ENCODE measurements at regions not wholly inside any gene's neighbourhood (a gene's known extent, or its start where the extent isn't known, plus 50 kb on each side); places are given as distances from the start of the nearest gene placed in this dataset.

DNA sequence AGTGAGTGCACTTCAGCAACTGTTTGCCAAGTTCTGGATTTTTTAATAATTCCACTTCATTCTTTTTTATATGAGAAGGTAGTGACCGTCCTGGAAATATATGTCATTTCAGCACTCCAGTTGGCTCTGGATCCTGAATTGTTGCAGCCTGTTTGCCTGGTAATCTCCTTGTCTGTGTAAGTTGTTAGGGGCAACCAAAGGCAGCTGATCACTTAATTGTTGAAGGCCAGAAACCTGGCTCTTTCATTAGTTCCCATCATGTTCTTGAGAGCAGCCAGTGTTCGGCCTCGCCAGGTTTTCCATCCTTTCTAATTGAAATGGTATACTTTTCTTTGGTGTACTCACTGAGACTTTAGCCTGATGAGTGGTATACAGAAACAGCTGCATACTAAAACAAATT lies 168.6 kb downstream of the SOX2 start:
- H3K27ac ChIP-seq (ENCODE audit: low read depth, low read length) = no peak overlapping the region
- H3K4me2 ChIP-seq (ENCODE audit: low read length) = no peak overlapping the region
- no peak overlapping the region for H3K18ac ChIP-seq (ENCODE audit: low read length)
- H3K4me1 ChIP-seq (ENCODE audit: control insufficient read depth in 1 of 2, insufficient read depth in 2 of 2, low read length in 2 of 2) = no peaks in the 10 kb centered on the region
- no peaks in the 10 kb centered on the region for H3K9me3 ChIP-seq (ENCODE audit: insufficient read depth, low read depth, low read length)
- H3K9ac ChIP-seq (ENCODE audit: low read length) = no peak overlapping the region
- no peak overlapping the region for H3K14ac ChIP-seq (ENCODE audit: low read length)
- H3K27me3 ChIP-seq (ENCODE audit: insufficient read depth, low read length) = no peaks in the 10 kb centered on the region
- H4K12ac ChIP-seq (ENCODE audit: low read depth, low read length) = no peak overlapping the region
- H2AK5ac ChIP-seq (ENCODE audit: low read length) = no peak overlapping the region
- no CpG with 5 or more reads among the region's 3 CpGs for WGBS (ENCODE audit: extremely low coverage, insufficient coverage, insufficient read length)
- no peak overlapping the region for H2AFZ ChIP-seq (ENCODE audit: insufficient read depth, low read length, poor library complexity)
- DNase-seq = no peak
- no peak overlapping the region for H2BK120ac ChIP-seq (ENCODE audit: insufficient read depth, low read length, poor library complexity)
- no peak overlapping the region for H3K23ac ChIP-seq (ENCODE audit: low read length)
- no peak overlapping the region for H2BK5ac ChIP-seq (ENCODE audit: low read depth, low read length, poor library complexity)
- no peak overlapping the region for H2BK12ac ChIP-seq (ENCODE audit: low read length)
- no peak overlapping the region for H4K8ac ChIP-seq (ENCODE audit: low read depth, low read length)
- H4K91ac ChIP-seq (ENCODE audit: low read depth, low read length) = no peak overlapping the region
- H3K4me3 ChIP-seq (ENCODE audit: low read depth, low read length) = no peak overlapping the region
- H3K4ac ChIP-seq (ENCODE audit: low read depth, low read length) = no peak overlapping the region
- no peaks in the 10 kb centered on the region for H3K36me3 ChIP-seq (ENCODE audit: control insufficient read depth in 1 of 2, insufficient read depth in 2 of 2, low read length in 2 of 2)
- no peaks in the 10 kb centered on the region for H3K79me2 ChIP-seq (ENCODE audit: control insufficient read depth, insufficient read depth, low read length, poor library complexity)
- no peaks in the 10 kb centered on the region for H3K79me1 ChIP-seq (ENCODE audit: low read length)

DNA sequence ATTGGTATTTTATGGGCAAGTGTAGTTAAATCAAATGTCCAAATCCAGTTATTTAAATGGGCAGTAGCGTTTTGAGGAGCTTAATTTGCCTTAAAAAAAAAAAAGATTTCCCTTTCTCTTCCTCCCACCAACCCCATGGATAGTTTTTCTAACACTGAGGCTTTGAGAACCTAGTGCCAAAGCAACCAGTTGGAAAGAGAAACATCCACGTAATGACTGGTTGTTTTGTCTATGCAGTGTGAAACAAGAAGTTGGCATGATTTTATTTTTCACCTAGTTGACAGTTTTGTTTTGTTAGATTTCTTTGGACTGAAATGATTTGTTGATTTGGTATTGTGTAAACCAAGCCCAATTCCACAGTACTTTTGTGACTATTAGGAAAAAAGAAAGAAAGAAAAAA lies 170.0 kb downstream of the SOX2 start:
- H2BK5ac ChIP-seq (ENCODE audit: low read depth, low read length, poor library complexity) = no peak overlapping the region
- no peak overlapping the region for H4K8ac ChIP-seq (ENCODE audit: low read depth, low read length)
- no peak overlapping the region for H3K4me3 ChIP-seq (ENCODE audit: low read depth, low read length)
- no peak overlapping the region for H3K18ac ChIP-seq (ENCODE audit: low read length)
- H2AK5ac ChIP-seq (ENCODE audit: low read length) = no peak overlapping the region
- no peak overlapping the region for H2AFZ ChIP-seq (ENCODE audit: insufficient read depth, low read length, poor library complexity)
- DNase-seq = no peak
- no peak overlapping the region for H3K14ac ChIP-seq (ENCODE audit: low read length)
- no peak overlapping the region for H3K9ac ChIP-seq (ENCODE audit: low read length)
- no peak overlapping the region for H4K91ac ChIP-seq (ENCODE audit: low read depth, low read length)
- H3K9me3 ChIP-seq (ENCODE audit: insufficient read depth, low read depth, low read length) = no peaks in the 10 kb centered on the region
- H3K4ac ChIP-seq (ENCODE audit: low read depth, low read length) = no peak overlapping the region
- H3K36me3 ChIP-seq (ENCODE audit: control insufficient read depth in 1 of 2, insufficient read depth in 2 of 2, low read length in 2 of 2) = no peaks in the 10 kb centered on the region
- H3K79me1 ChIP-seq (ENCODE audit: low read length) = no peaks in the 10 kb centered on the region
- no peak overlapping the region for H2BK120ac ChIP-seq (ENCODE audit: insufficient read depth, low read length, poor library complexity)
- no peak overlapping the region for H2BK12ac ChIP-seq (ENCODE audit: low read length)
- no peak overlapping the region for H4K12ac ChIP-seq (ENCODE audit: low read depth, low read length)
- H3K79me2 ChIP-seq (ENCODE audit: control insufficient read depth, insufficient read depth, low read length, poor library complexity) = no peaks in the 10 kb centered on the region
- no peak overlapping the region for H3K27ac ChIP-seq (ENCODE audit: low read depth, low read length)
- H3K23ac ChIP-seq (ENCODE audit: low read length) = no peak overlapping the region
- no peaks in the 10 kb centered on the region for H3K27me3 ChIP-seq (ENCODE audit: insufficient read depth, low read length)
- H3K4me1 ChIP-seq (ENCODE audit: control insufficient read depth in 1 of 2, insufficient read depth in 2 of 2, low read length in 2 of 2) = no peaks in the 10 kb centered on the region
- no CpG with 5 or more reads among the region's 2 CpGs for WGBS (ENCODE audit: extremely low coverage, insufficient coverage, insufficient read length)
- H3K4me2 ChIP-seq (ENCODE audit: low read length) = no peak overlapping the region

DNA sequence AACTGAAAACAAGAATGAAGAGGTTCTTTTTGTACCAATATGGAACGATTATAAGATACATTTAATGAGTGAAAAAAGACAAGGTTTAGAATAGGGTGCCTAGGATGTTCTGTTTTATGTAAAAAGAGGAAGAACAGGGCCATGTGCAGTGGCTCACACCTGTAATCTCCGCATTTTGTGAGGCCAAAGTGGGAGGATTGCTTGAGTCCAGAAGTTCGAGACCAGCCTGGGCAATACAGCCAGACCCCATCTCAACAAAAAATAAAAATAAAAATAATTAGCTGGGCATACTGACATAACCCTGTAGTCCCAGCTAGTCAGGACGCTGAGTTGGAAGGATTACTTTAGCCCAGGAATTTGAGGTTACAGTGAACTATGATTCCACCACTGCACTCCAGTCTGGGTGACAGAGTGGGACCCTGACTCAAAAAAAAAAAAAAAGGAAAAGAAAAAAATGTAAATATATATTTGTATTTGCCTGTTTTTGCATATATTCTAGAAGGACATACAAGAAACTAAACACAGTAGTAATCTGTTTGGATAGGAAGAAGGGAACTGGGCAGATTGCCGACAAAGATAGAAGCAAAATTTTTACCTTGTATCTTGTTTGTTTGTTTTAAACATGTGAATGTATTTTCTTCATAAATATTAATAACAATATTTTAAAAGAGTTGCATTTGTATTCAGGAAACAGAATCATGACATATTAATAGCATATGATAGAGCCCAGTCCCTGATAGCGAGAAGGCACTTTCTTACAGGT lies 174.3 kb downstream of the SOX2 start:
- Histone ChIP-seq H4K12ac (ENCODE audit: low read depth, low read length) (no peak overlapping the region), H3K27me3 (ENCODE audit: insufficient read depth, low read length) (no peaks in the 10 kb centered on the region), H3K4me1 (ENCODE audit: control insufficient read depth in 1 of 2, insufficient read depth in 2 of 2, low read length in 2 of 2) (no peaks in the 10 kb centered on the region), H3K9me3 (ENCODE audit: insufficient read depth, low read depth, low read length) (no peaks in the 10 kb centered on the region), H3K9ac (ENCODE audit: low read length) (no peak overlapping the region), H3K14ac (ENCODE audit: low read length) (no peak overlapping the region), H3K4me3 (ENCODE audit: low read depth, low read length) (no peak overlapping the region), H2BK12ac (ENCODE audit: low read length) (no peak overlapping the region), H3K23ac (ENCODE audit: low read length) (no peak overlapping the region), H4K91ac (ENCODE audit: low read depth, low read length) (no peak overlapping the region), H2BK5ac (ENCODE audit: low read depth, low read length, poor library complexity) (no peak overlapping the region), H3K36me3 (ENCODE audit: control insufficient read depth in 1 of 2, insufficient read depth in 2 of 2, low read length in 2 of 2) (no peaks in the 10 kb centered on the region), H2AFZ (ENCODE audit: insufficient read depth, low read length, poor library complexity) (no peak overlapping the region), H3K27ac (ENCODE audit: low read depth, low read length) (no peak overlapping the region), H4K8ac (ENCODE audit: low read depth, low read length) (no peak overlapping the region), H2BK120ac (ENCODE audit: insufficient read depth, low read length, poor library complexity) (no peak overlapping the region), H3K18ac (ENCODE audit: low read length) (no peak overlapping the region), H3K4me2 (ENCODE audit: low read length) (no peak overlapping the region), H3K79me1 (ENCODE audit: low read length) (peaks cover 1% of the 10 kb centered on the region), H3K4ac (ENCODE audit: low read depth, low read length) (no peak overlapping the region), H2AK5ac (ENCODE audit: low read length) (no peak overlapping the region), H3K79me2 (ENCODE audit: control insufficient read depth, insufficient read depth, low read length, poor library complexity) (peaks cover 2% of the 10 kb centered on the region)
- DNase-seq = no peak
- no CpG with 5 or more reads among the region's 6 CpGs for WGBS (ENCODE audit: extremely low coverage, insufficient coverage, insufficient read length)

DNA sequence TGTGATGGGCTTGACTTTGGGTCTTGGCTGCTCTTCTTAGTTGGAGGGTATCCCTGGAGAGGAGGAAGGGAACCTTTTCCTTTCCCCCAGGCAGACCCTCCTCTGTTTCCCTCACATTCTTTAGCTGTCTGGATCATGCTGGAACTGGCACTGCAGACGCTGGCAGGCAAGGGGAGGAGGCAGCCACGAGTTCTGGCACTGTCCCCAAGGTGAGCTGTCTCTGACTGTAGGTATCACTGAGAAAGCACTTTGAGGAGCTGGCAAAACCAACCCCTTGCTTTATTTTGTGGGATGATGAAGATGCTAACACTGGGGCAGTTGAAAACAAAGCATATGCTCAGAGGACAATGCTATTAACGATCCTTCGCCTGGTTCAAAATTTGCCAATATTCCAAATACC lies 175.0 kb downstream of the SOX2 start:
- Histone ChIP-seq H2BK120ac (ENCODE audit: insufficient read depth, low read length, poor library complexity) (no peak overlapping the region), H3K4me2 (ENCODE audit: low read length) (no peak overlapping the region), H2BK5ac (ENCODE audit: low read depth, low read length, poor library complexity) (no peak overlapping the region), H3K4me1 (ENCODE audit: control insufficient read depth in 1 of 2, insufficient read depth in 2 of 2, low read length in 2 of 2) (no peaks in the 10 kb centered on the region), H2AFZ (ENCODE audit: insufficient read depth, low read length, poor library complexity) (no peak overlapping the region), H3K27me3 (ENCODE audit: insufficient read depth, low read length) (no peaks in the 10 kb centered on the region), H3K4ac (ENCODE audit: low read depth, low read length) (no peak overlapping the region), H3K9me3 (ENCODE audit: insufficient read depth, low read depth, low read length) (no peaks in the 10 kb centered on the region), H3K9ac (ENCODE audit: low read length) (no peak overlapping the region), H3K4me3 (ENCODE audit: low read depth, low read length) (no peak overlapping the region), H3K79me1 (ENCODE audit: low read length) (peaks cover 1% of the 10 kb centered on the region), H3K18ac (ENCODE audit: low read length) (no peak overlapping the region), H4K91ac (ENCODE audit: low read depth, low read length) (no peak overlapping the region), H2AK5ac (ENCODE audit: low read length) (no peak overlapping the region), H3K79me2 (ENCODE audit: control insufficient read depth, insufficient read depth, low read length, poor library complexity) (peaks cover 2% of the 10 kb centered on the region), H3K23ac (ENCODE audit: low read length) (no peak overlapping the region), H4K12ac (ENCODE audit: low read depth, low read length) (no peak overlapping the region), H3K27ac (ENCODE audit: low read depth, low read length) (no peak overlapping the region), H3K36me3 (ENCODE audit: control insufficient read depth in 1 of 2, insufficient read depth in 2 of 2, low read length in 2 of 2) (no peaks in the 10 kb centered on the region), H4K8ac (ENCODE audit: low read depth, low read length) (no peak overlapping the region), H2BK12ac (ENCODE audit: low read length) (no peak overlapping the region), H3K14ac (ENCODE audit: low read length) (no peak overlapping the region)
- no peak for DNase-seq
- WGBS (ENCODE audit: extremely low coverage, insufficient coverage, insufficient read length) = no CpG with 5 or more reads among the region's 4 CpGs
